ENCODE measurements at regions not wholly inside any gene's neighbourhood (a gene's known extent, or its start where the extent isn't known, plus 50 kb on each side); places are given as distances from the start of the nearest gene placed in this dataset.
"Not testable (repeated sequence)": the region's sequence is repeated elsewhere in the genome, so short reads cannot be mapped to it uniquely, and the experiment has no call there.

DNA sequence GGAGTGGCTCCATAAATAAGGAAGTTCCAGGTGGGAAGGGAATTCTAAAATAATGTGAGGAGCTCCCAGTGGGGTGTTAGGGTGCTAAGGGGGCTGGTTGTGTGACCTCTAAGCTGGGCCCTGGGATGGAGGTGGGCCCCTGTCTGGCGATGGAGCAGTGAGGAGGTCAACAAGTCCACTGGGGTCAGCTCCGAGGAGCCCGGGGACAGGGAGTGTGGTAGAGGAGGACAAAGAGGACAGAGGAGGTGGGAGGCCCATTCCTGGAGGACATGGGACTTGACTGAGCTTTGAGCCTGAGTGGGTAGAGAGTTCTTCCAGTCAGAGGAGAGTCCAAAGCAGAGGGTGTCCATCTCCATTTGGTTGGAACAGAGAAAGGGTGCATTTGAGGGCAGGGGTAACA, 390.2 kb downstream of the TSHZ3 start:
- Histone ChIP-seq H3K36me3 (replicated peaks; ENCODE audit: insufficient read depth, low read depth) (no peaks in the 10 kb centered on the region), H3K9me3 (ENCODE audit: low read depth) (no peaks in the 10 kb centered on the region), H4K20me1 (ENCODE audit: insufficient read depth, poor library complexity, severe bottlenecking) (no peaks in the 10 kb centered on the region), H3K27me3 (no peaks in the 10 kb centered on the region), H3K4me3 (no peak overlapping the region), H3K4me1 (ENCODE audit: insufficient read depth) (no peaks in the 10 kb centered on the region), H3K9me2 (replicated peaks; ENCODE audit: insufficient read depth) (no peaks in the 10 kb centered on the region), H3K79me2 (no peaks in the 10 kb centered on the region), H2AFZ (no peak overlapping the region), H3K27ac (no peak overlapping the region), H3K4me2 (no peak overlapping the region)
- no peak for DNase-seq (ENCODE audit: low spot score)
- 87% methylated on average over 3 of the region's 3 CpGs for WGBS (ENCODE audit: low lambda C conversion rate, missing lambda C conversion rate)
- no peak for TF ChIP-seq EZH2 (IDR thresholded peaks at IDR 0.05; ENCODE audit: borderline replicate concordance)
- TF ChIP-seq, protein P1, sequence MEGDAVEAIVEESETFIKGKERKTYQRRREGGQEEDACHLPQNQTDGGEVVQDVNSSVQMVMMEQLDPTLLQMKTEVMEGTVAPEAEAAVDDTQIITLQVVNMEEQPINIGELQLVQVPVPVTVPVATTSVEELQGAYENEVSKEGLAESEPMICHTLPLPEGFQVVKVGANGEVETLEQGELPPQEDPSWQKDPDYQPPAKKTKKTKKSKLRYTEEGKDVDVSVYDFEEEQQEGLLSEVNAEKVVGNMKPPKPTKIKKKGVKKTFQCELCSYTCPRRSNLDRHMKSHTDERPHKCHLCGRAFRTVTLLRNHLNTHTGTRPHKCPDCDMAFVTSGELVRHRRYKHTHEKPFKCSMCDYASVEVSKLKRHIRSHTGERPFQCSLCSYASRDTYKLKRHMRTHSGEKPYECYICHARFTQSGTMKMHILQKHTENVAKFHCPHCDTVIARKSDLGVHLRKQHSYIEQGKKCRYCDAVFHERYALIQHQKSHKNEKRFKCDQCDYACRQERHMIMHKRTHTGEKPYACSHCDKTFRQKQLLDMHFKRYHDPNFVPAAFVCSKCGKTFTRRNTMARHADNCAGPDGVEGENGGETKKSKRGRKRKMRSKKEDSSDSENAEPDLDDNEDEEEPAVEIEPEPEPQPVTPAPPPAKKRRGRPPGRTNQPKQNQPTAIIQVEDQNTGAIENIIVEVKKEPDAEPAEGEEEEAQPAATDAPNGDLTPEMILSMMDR (IDR thresholded peaks at IDR 0.05; ENCODE audit: poor library complexity): no peak

DNA sequence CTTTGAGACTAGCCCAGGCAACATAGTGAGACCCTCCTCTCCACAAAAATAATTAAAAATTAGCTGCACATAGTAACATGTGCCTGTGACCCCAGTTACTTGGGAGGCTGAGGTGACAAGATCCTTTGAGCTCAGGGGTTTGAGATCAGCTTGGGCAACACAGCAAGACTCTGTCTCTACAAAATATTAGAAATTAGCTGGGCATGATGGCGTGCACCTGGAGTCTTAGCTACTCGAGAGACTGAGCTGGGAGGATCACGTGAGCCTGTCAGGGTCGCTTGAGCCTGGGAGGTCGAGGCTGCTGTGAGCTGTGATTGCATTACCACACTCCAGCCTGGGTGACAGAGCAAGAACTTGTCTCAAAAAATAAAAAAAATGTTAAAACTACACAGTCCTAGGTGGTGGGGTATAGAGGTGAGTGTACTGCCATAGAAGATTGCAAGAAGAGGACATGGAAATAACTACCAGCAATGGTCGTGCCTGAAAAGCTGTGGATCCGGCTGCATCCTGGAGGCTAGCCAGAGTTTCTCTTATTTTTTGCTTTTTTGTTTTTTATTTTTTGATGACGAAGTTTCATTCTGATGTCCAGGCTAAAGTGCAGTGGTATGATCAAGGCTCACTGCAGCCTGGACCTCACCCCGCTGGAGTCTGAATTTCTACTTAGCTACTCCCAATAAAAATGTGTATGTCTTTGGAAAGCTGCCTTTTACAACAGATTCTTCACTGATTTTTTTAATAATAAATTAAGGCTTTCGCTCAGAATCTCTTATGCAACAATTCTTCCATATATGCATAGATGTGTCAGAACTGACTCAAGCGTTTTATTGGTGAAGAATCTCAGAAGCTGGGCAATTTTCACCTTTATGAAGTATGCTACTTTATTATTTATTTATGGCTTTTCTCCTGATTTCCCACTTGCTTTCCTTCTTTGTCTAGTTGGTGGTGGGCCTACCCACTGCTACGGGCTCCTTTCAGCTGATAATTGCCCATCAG, 393.8 kb downstream of the TSHZ3 start:
- TF ChIP-seq EZH2phosphoT487 (IDR thresholded peaks at IDR 0.05; ENCODE audit: low read depth, severe bottlenecking, unreplicated experiment) (no peak), EZH2 (IDR thresholded peaks at IDR 0.05; ENCODE audit: borderline replicate concordance) (no peak)
- TF ChIP-seq, protein P1 (IDR thresholded peaks at IDR 0.05; ENCODE audit: poor library complexity): no peak
- H3K9me3 ChIP-seq (ENCODE audit: low read depth): no peaks in the 10 kb centered on the region
- H2AFZ ChIP-seq: no peak overlapping the region

DNA sequence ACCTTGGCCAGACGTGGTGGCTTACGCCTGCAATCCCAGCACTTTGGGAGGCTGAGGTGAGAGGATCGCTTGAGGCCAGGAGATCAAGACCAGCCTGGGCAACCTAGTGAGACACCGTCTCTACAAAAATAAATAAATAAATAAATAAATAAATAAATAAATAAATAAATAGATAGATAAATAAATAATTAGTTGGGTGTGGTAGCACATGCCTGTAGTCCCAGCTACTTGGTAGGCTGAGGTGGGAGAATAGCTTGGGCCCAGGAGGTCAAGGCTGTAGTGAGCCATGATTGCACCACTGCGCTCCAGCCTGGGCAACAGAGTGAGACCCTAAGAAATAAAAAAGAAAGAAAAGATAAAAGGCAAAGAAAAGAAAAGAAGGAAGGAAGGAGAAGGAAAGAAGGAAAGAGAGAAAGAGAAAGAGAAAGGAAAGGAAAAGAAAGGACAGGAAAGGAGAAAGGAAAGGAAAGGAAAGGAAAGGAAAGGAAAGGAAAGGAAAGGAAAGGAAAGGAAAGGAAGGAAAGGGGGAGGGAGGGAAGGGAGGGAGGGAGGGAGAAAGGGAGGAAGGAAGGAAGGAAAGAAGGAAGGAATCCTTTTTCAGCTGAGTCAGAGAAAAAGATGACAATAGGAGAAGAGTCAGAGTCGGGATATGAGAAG, 404.8 kb downstream of the TSHZ3 start:
- DNase-seq (ENCODE audit: low spot score); H3K27ac ChIP-seq; H3K4me2 ChIP-seq; H4K20me1 ChIP-seq (ENCODE audit: insufficient read depth, poor library complexity, severe bottlenecking); H3K4me3 ChIP-seq; H3K36me3 ChIP-seq (replicated peaks; ENCODE audit: insufficient read depth, low read depth); H3K27me3 ChIP-seq; H3K9me2 ChIP-seq (replicated peaks; ENCODE audit: insufficient read depth); H3K9me3 ChIP-seq (ENCODE audit: low read depth); H3K79me2 ChIP-seq; H2AFZ ChIP-seq; H3K4me1 ChIP-seq (ENCODE audit: insufficient read depth): not testable (repeated sequence)
- 97% methylated on average over 6 of the region's 6 CpGs for WGBS (ENCODE audit: low lambda C conversion rate, missing lambda C conversion rate)

More for the DNA sequence above, 393.8 kb downstream of the TSHZ3 start:
- Histone ChIP-seq H3K9me2 (replicated peaks; ENCODE audit: insufficient read depth) (no peaks in the 10 kb centered on the region), H3K79me2 (no peaks in the 10 kb centered on the region), H3K4me1 (ENCODE audit: insufficient read depth) (no peaks in the 10 kb centered on the region), H3K27me3 (no peaks in the 10 kb centered on the region), H3K4me2 (no peak overlapping the region), H4K20me1 (ENCODE audit: insufficient read depth, poor library complexity, severe bottlenecking) (no peaks in the 10 kb centered on the region), H3K4me3 (no peak overlapping the region), H3K36me3 (replicated peaks; ENCODE audit: insufficient read depth, low read depth) (no peaks in the 10 kb centered on the region), H3K27ac (no peak overlapping the region)
- 87% methylated on average over 12 of the region's 12 CpGs for WGBS (ENCODE audit: low lambda C conversion rate, missing lambda C conversion rate)
- no peak for DNase-seq (ENCODE audit: low spot score)

Measured in hepatocyte (in vitro differentiated cells).